ENCODE measurements at regions not wholly inside any gene's neighbourhood (a gene's known extent, or its start where the extent isn't known, plus 50 kb on each side); places are given as distances from the start of the nearest gene placed in this dataset.
A peak's percentile ranks its signal among the peaks of the same experiment; 100 is the strongest.

GRCh38 chr2:144666032-144666431 lies 146.1 kb upstream of the ZEB2 start:
- H3K4me3 ChIP-seq (ENCODE audit: low read depth, low read length), result no peak overlapping the region
- no peaks in the 10 kb centered on the region for H3K36me3 ChIP-seq (ENCODE audit: control insufficient read depth, insufficient read depth, low read length)
- DNase-seq (ENCODE audit: low read depth) (peak; percentile 65), FAIRE-seq (no peak)
- H3K27me3 ChIP-seq (ENCODE audit: control insufficient read depth, insufficient read depth, low read length), result no peaks in the 10 kb centered on the region
- TF ChIP-seq, protein P1, sequence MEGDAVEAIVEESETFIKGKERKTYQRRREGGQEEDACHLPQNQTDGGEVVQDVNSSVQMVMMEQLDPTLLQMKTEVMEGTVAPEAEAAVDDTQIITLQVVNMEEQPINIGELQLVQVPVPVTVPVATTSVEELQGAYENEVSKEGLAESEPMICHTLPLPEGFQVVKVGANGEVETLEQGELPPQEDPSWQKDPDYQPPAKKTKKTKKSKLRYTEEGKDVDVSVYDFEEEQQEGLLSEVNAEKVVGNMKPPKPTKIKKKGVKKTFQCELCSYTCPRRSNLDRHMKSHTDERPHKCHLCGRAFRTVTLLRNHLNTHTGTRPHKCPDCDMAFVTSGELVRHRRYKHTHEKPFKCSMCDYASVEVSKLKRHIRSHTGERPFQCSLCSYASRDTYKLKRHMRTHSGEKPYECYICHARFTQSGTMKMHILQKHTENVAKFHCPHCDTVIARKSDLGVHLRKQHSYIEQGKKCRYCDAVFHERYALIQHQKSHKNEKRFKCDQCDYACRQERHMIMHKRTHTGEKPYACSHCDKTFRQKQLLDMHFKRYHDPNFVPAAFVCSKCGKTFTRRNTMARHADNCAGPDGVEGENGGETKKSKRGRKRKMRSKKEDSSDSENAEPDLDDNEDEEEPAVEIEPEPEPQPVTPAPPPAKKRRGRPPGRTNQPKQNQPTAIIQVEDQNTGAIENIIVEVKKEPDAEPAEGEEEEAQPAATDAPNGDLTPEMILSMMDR (IDR thresholded peaks at IDR 0.05; ENCODE audit: insufficient read depth, low read length, severe bottlenecking), result no peak

- no peak for FAIRE-seq
- no peak for DNase-seq (ENCODE audit: low read depth)
Measured at GRCh38 chr2:144663207-144663606, 143.3 kb upstream of the ZEB2 start.

GRCh38 chr2:144660518-144661316 lies 140.8 kb upstream of the ZEB2 start:
- no peak for FAIRE-seq
- no peaks in the 10 kb centered on the region for H3K27me3 ChIP-seq (ENCODE audit: control insufficient read depth, insufficient read depth, low read length)
- no peak overlapping the region for H3K4me3 ChIP-seq (ENCODE audit: low read depth, low read length)
- peak; percentile 73 for DNase-seq (ENCODE audit: low read depth)
- H3K36me3 ChIP-seq (ENCODE audit: control insufficient read depth, insufficient read depth, low read length), result no peaks in the 10 kb centered on the region
- TF ChIP-seq, protein P1 (IDR thresholded peaks at IDR 0.05; ENCODE audit: insufficient read depth, low read length, severe bottlenecking), result no peak

More at GRCh38 chr2:144663207-144663606, 143.3 kb upstream of the ZEB2 start:
- Histone ChIP-seq H3K27me3 (ENCODE audit: control insufficient read depth, insufficient read depth, low read length) (no peaks in the 10 kb centered on the region), H3K36me3 (ENCODE audit: control insufficient read depth, insufficient read depth, low read length) (no peaks in the 10 kb centered on the region), H3K4me3 (ENCODE audit: low read depth, low read length) (no peak overlapping the region)
- TF ChIP-seq, protein P1 (IDR thresholded peaks at IDR 0.05; ENCODE audit: insufficient read depth, low read length, severe bottlenecking), result no peak

DNA sequence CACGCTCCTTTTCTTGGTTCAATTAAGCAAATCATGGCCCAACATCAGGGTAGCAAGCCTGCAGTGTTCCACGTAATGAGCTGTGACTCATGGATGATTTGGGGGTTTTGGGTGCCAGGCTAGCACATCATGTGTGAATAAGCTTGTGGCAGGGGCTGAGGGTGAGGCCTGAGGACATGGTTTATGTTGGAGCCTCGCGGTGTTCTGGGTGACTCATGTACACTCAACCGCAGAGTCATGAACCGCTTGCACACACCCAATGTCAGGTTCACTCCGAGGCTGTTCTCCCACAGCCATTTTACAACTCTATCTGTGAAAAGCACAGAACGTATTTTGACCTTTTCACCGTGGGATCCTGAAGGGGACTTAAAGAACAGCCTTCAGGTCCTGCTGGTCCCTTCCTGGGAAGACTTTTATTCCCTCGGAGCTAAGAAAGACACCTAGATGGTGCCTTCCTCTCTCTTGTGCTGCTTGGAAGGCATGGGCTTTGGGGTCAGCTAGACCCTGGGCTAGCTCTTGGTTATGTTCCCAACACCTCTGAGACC lies 139.9 kb upstream of the ZEB2 start:
- TF ChIP-seq, protein P1 (IDR thresholded peaks at IDR 0.05; ENCODE audit: insufficient read depth, low read length, severe bottlenecking), result no peak
- Histone ChIP-seq H3K4me3 (ENCODE audit: low read depth, low read length) (no peak overlapping the region), H3K27me3 (ENCODE audit: control insufficient read depth, insufficient read depth, low read length) (no peaks in the 10 kb centered on the region), H3K36me3 (ENCODE audit: control insufficient read depth, insufficient read depth, low read length) (no peaks in the 10 kb centered on the region)
- FAIRE-seq, result peak; percentile 96
- peak; percentile 99 for DNase-seq (ENCODE audit: low read depth)

DNA sequence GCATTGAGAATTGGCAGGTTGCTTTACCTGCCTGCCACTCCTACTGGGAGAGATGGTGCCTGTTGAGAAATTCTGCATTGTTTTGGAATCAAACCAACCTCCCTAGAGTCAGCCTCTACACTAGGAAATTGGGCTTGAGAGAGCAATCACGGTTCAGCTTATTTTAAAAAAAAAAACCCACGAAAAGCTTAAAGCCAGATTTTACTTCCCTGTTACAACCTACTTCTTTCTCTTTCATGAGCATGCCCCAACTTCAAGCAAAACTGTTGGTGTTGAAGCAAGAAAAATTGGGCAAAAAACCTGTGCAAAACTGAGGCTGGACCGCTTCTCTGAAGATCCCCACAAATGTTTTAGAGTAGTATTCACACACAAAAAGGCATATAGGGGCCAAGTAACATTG lies 134.6 kb upstream of the ZEB2 start:
- FAIRE-seq (no peak), DNase-seq (ENCODE audit: low read depth) (no peak)
- Histone ChIP-seq H3K4me3 (ENCODE audit: low read depth, low read length) (no peak overlapping the region), H3K36me3 (ENCODE audit: control insufficient read depth, insufficient read depth, low read length) (no peaks in the 10 kb centered on the region), H3K27me3 (ENCODE audit: control insufficient read depth, insufficient read depth, low read length) (no peaks in the 10 kb centered on the region)
- TF ChIP-seq, protein P1 (IDR thresholded peaks at IDR 0.05; ENCODE audit: insufficient read depth, low read length, severe bottlenecking), result no peak

All from bronchial epithelial cell (primary cell).